GM19395 (cell line): ENCODE measurements at regions not wholly inside any gene's neighbourhood (a gene's known extent, or its start where the extent isn't known, plus 50 kb on each side); places are given as distances from the start of the nearest gene placed in this dataset.

ENCODE experiments used
- ATAC-seq: cut with Tn5 transposase; IDR thresholded peaks from one replicate; pipeline ENCODE4 v1.9.1; 2021; ENCODE audit warnings: mild to moderate bottlenecking, moderate library complexity; ENCODE audit not compliant: unreplicated experiment

DNA sequence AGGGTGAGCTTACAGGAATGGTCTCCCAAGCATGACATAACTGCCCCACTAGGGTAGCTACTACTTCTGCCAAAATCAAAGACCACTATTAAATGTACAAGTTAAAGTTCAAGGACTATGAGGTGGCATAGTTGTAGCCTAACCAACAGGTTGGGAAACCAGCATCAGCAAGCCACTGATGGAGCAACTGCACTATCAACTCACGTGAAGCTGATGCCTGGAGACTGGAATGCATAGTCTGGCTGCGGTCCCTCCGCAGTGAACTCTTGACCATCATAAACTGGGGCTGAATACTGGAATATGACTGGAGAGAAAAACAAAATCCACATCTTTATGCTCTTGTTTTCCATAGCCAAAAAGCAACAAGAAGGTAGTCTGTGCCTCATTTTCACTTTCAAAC, 541.4 kb downstream of the DNAJB9 start:
- no peak for ATAC-seq

DNA sequence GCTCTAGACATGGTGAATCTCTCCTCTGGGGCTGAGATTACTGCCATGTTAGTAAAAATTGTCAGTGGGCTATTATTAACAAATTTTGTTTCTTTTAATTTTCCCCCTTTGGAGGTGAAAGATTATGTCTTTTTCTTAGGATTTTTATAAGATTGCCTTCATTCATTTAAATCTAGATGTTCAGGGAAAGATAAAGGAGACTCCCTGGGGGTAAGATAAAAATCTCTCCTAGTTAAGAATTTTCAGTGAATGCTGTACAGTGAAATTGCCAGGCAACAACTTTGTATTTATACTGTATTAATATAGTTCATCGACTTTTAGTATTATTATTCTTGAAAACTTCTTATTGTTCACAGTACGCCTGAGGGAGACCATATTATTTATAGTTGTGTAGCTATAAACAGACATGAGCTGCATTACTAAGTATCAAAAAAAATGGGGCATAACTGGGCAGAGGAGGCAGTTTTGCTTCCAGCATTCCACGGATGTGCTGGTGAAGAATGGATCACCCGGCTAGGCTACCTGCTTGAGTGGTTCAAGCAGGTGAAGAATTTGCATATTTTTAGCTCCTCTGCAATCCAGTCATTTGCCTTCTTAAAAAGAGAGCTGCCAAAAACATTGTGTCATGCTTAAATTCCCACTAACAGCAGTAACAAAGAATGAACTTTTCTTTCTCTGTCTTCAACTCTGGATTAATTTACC, 552.1 kb downstream of the DNAJB9 start:
- no peak for ATAC-seq

DNA sequence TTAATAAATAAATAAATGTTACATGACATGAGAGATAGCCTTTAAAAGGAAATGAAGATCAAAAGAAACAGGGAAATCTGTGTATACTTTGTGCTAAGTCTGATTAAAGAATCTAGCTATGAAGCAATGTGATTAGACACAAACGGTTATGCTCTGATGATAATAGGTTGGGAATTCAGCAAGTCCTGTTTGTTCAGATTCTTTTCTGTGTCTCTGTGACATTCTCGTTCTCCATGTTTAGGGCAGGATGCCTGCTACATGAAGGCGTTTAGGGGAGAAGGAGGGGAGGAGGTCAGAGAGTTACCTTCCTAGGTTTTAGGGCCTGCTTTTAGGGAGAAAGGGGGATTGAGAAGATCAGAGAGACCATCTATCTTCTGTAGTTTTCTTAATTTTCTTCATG, 555.3 kb downstream of the DNAJB9 start:
- no peak for ATAC-seq

DNA sequence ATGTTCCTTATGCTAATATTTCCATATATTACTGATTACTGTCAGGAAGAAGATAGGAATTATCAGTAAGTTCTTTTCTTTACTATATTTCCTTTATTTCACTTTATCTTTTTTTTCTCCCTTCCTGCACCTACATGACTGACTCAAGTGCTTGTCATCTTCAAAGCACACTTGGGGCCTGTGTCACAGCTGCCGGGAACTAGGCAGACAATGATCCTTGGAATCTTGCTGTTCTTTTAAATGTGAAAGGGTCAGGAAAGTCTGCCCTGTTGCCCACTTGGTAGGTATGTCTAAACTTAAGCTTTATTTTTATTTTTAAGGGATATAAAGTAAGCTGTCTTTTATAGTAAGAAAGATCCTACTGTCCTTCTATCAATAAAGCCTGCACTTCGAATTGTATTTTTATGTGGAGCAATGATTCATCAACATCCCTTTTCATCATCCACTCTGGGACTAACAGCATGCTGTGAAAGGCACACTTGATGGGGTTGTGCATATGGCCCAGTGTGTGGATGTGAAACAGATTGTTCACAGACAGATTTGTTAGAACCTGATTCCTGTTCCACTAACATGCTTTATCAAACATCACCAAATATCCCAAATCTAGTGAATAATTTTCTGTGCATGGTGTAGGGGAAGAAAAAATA, 556.9 kb downstream of the DNAJB9 start:
- no peak for ATAC-seq

DNA sequence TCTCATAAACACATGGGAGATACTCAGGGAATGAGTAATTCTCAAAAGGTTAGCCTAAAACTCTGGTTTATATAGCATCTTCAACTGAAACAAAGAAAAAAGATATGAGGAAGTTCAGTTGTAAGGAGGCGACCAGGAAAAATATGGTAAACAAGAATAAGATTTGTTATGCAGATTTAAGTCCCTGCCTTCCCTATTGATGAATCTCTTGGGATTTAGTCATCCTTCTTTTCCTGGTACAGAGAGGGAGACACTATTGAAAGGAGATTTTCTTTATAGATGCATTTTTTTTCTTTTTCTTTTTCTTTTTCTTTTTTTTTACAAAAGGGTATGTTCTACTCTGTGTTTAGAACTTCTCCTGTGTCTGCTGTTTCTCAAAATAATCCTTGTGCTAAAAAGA, 557.5 kb downstream of the DNAJB9 start:
- no peak for ATAC-seq

DNA sequence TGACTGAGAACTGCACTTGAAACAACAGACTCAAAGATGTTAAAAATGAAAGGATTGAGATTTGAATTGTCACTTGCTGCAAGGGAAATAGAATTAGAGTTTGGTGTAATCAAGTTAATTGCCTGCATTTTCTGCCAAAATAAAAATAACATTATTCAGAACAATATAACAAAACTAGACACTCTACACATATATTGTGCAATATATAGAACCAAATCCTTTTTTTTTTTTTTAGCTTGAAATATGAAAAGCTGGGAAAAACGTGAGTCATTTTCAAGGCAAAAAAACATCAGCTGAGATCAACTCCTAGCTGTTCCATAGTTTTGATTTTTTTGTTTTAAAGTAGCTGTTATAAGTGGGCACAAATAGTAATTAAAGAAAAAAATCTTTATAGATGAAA, 561.5 kb downstream of the DNAJB9 start:
- ATAC-seq = no peak

DNA sequence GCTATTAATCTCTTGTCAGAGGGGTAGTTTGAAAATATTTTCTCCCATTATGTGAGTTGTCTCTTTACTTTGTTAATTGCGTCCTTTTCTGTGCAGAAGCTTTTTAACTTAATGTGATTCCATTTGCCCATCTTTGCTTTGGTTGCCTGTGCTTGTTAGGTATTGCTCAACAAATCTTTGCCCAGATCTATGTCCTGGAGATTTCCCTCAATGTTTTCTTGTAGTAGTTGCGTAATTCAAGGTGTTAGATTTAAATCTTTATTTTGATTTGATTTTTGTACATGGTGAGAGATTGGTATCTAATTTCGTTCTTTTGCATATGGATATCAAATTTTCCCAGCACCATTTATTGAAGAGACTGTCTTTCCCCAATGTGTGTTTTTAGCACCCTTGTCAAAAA, 567.2 kb downstream of the DNAJB9 start:
- ATAC-seq = no peak

DNA sequence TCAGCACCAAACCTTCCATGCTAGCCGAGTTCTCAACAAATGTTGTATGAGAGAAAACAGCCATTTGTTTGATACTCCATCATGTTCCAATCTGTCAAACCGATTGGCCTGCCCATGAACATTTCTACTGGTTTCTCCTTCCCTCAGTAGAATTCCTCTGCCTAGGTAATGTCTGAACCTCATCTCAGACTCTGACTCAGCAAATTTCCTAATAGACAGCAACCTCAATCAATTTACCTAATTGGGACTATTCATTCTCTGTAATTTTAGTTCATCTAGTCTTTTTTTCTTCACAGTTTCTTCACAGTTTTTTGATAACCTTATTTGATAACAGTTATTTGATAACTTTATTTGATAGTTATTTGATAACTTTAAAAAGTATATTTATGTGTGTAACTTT, 585.1 kb downstream of the DNAJB9 start:
- ATAC-seq = no peak

DNA sequence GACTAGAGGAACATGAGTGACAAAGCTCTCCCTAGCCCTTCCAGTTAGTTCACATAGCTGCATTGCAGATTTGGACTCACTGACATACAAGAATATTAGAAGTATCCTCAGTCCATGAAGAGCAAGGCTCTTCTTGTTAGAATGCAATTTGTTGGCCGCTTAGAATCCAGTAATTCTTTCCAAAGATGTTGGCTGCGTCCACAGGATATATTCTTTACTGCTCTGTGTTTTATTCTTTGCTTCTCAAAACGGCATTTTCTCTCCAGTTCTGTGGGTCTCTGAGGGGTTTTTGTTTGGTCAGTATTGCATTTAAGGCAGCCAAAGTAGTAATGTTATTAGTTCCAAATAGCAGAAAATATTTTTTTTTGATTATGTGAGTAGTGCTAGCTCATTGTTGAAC, 588.6 kb downstream of the DNAJB9 start:
- no peak for ATAC-seq

DNA sequence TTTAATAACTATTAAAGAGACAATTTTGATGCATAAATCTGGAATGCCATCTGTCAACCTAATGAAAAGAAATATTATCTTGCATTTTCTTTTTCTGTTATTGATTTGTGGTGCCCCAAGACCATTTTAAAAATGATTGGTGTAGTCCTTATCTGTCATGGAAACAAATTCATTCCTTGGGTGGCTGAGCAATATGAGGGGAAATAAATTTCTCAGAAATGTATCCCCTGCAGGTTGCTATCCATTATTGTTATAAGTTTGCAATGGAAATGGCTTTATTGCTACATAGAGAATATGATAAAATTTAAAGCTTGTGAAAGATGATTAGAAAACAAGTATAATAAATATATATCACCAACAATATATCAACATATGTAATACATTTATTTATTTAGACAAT, 607.0 kb downstream of the DNAJB9 start:
- no peak for ATAC-seq

DNA sequence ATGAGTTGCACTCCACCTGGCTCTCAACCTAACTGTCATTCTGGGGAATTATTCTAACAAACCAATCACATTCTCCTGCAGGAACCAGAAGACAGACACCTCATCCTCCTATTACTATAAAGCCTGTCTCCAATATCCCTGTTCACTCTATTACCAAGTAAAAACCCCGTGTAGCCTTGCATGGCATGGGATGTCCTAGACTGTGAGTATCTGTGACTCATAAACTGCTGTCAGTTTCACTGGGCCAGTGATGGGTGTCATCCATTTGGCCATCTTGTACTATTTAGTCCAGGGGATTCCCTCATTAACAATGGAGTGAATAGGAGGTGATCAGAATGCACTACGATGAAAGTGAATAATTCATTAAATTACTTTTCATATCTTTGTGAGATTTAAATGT, 608.7 kb downstream of the DNAJB9 start:
- no peak for ATAC-seq

DNA sequence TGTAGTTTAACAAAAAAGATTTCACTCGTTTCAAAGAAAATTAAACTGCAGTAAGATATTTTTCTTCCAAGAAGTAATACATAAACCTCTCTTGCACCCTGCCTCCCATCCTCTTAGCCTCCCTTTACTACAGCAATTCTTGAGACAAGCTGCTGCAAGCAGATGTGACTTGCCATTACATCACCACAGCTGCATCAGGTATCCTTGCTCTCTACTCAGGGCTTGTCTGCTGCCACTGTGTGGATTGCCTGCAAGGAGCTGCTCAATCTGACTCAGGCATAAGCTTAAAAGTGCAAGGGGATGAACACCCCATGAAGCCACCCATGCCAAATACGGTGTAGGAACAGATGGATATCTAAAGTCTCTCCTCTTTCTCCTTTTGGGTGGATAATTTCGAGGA, 609.9 kb downstream of the DNAJB9 start:
- no peak for ATAC-seq

DNA sequence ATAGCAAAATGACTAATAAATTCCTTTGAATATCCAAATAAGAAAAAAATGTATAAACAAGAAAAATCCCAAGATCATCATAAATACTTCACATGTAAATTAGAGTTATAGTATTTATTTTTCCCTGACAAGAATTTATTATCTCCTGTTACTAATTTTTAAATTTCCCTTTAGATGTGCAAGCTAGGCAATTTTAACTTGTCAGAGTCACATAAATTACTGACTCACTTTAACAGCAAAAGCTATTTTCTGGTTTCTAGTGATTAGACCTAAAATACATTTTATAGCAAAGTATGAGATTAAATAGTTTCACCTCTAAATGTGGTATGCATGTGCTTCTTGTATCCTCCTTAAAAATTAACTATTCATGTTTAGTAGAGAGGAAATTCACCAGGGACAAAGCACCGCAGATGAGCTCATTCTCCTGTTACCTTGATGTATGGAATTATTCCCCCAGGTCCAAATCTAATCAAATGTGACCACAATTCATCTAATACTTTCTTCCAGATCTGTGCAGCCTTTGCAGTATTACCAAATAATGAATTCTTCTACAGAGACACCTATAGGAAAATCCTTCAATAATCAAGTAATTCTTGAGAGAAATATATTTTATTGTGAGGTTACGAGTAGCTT, 621.2 kb downstream of the DNAJB9 start:
- ATAC-seq = no peak

DNA sequence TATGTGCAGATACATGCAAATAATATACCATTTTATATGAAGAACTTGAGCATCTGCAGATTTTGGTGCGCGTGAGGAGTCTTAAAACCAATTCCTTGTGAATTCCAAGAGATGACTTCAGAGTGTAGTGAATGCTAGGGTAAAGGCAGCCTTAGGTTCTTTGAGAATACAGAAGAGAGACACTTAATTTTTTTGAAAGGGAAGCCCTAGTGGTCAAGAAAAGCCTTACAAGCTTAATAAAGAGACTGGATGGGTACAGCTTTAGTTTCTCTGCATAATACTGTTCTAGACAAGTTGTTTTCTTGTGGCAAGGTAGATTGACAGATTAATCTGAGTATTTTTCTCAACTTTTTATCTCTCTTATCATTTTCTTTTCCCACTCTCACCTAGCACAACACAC, 636.5 kb downstream of the DNAJB9 start:
- no peak for ATAC-seq

DNA sequence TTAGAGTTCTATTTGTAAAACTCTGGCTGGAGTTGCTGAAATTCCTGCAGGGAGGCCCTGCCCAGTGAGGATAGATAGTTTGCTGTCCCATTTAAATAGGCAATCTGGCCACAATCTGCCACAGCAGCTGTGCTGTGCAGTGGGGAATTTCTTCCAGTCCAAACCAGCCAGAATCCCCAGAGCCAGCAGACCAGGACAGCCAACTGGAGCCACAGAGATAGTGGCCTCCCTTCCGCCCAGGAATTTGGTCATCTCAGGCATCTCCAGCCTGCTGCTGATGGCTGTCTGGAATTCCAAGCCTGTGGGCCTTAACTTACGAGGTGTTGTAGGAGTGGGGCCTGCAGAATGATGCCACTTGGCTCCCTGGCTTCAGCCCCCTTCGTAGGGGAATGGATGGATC, 643.4 kb downstream of the DNAJB9 start:
- no peak for ATAC-seq

DNA sequence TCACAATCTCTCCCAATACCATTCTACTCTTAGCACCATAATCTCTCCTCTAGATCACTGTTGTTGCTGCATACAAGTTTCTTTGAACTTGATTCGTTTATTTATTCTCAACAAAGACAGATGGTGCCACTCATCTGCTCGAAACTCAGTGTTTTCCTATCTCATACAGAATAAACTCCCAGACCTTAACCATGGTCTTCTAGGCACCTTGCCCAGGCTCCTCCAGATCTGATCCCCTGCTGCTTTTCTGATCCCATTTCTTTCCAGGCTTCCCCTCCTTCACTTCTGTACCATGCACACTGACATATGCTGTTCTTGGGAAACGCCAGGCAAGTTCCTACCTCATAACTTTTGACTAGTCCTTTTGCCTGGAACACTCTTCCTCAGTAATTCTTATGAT, 645.7 kb downstream of the DNAJB9 start:
- no peak for ATAC-seq

DNA sequence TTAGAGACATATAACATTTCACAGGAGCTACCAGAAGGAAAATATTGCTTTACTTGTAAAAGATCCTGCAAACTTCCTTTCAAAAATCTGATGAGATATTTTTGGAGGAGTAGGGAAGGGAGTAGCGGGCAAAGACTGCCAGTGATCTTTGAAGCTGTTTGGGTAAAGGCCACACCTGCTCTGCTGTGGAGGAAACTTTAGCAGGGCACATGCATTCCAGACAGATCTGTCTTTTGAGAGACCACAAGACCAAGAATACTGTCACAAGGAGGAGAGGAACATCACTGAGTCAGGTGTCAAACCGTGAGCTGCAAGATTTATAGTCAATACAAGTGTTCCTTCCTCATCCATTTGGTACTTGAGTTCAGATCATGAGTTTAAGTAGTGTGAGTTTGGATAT, 654.4 kb downstream of the DNAJB9 start:
- no peak for ATAC-seq

DNA sequence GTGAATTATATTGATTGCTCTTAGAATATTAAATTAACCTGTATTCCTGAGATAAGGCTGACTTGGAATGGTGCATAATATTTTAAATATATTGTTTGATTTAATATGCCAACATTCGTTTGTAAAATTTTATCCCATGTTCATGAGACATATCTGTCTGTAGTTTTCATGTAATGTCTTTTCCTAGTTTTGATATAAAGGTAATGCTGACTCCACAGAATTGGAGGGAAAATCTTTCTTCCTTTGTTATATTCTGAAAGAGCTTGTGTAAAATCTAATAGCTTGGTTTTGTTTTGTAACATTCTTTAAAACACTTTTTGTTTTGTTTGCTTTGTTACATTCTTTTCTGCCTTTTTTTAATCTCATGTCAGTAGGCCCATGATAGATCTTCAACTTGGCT, 657.0 kb downstream of the DNAJB9 start:
- ATAC-seq = no peak

DNA sequence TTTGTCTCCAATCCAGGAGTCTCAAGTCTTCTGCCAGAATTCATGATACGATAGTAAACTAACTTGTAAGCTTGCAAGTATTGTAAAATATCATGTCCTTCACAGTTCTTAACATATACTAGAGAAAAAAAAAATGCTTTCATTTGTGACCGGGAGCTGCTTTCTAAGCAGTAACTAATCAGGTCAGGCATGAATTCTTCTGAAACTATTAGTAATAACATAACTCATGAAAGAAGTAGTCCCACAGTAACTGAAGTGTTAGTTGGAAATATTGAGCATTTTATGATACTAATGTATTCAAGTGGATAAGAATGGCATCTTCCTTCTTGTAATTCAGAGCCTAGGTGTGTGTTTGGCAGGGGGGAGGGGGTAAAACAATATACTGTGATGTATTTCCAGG, 665.6 kb downstream of the DNAJB9 start:
- ATAC-seq = peak; percentile 56

DNA sequence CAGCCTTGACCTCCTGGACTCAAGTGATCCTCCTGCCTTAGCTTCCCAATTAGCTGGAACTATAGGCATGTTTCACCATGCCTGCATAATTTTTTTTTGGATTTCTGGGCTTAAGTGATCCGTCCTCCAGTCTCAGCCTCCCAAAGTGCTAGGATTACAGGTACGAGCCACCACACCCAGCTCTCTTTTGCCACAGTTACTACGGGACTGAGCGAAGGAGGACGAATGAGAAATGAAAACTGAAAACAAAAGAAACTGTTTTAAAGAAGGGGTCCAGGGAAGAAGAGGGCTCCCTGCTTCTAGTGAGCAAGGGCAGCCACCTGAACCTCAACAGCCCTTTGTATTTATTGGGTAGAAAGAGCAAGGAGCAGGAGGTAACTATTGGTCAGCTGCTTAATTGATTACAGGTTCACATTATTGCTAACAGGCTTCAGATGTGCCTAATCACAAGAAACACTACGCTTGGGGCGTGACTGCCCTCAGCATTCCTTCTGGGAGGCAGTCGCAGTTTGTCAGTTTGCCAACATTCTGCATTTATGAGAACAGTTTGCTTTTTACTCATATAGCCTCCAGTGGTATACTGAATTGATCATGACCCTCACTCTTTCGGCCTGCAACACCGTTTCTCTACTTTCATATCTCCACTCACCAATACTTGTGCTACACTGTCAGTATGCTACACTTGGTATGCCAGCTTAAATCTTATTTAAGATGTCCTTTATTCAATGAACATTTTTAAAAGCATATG, 676.8 kb downstream of the DNAJB9 start:
- ATAC-seq = no peak

DNA sequence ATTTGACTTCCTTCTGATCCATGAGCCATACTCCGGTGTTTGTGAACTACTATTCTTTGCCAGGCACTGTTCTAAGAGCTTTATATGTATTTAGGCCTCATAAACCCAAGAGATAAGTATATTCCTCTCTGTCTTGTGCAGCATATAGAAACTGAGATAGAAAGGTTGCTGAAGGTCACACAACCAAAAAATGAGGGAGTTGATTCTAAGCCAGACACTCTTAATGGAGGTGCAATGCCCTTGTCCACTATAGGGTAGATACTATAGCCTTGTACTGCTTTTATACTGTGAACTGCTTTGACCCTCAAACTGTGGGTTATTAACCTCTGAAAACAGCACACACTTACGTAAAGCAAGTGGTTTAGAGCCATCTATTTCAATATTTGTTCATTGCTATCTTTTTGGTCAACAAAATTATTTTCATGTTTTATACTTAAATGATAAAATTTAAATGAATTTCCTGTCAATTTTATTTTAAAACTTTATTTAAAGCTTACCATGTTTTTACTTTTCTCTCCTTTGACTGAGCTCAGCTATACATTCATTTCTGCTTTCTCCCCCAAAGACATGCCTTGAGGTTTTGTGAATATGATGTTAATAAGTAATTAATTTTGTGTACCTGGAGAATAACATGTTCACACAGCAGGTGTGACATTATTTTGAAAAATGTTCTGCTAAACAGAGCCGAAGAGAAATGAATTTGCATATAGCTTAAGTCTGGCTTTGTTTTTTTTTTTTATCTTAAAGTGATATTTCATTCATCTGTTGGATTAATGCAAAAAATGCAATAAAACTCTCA, 687.3 kb downstream of the DNAJB9 start:
- ATAC-seq = no peak
